HG02623 (cell line): ENCODE measurements at regions not wholly inside any gene's neighbourhood (a gene's known extent, or its start where the extent isn't known, plus 50 kb on each side); places are given as distances from the start of the nearest gene placed in this dataset.

ENCODE experiments used
- ATAC-seq: cut with Tn5 transposase; IDR thresholded peaks from one replicate; pipeline ENCODE4 v1.9.1; 2021; ENCODE audit warnings: moderate library complexity; ENCODE audit not compliant: unreplicated experiment

- ATAC-seq = no peak
Observed at GRCh38 chr5:10853154-10853553, 92.1 kb upstream of the DAP start.

GRCh38 chr5:10849278-10849677 lies 88.2 kb upstream of the DAP start:
- ATAC-seq = no peak

- ATAC-seq = no peak
Observed at GRCh38 chr5:10844016-10844415, 83.0 kb upstream of the DAP start.

GRCh38 chr5:10842823-10843222 lies 81.8 kb upstream of the DAP start:
- ATAC-seq = no peak

GRCh38 chr5:10839916-10840599 lies 79.0 kb upstream of the DAP start:
- ATAC-seq = no peak

GRCh38 chr5:10839118-10839517 lies 78.1 kb upstream of the DAP start:
- ATAC-seq = no peak

- no peak for ATAC-seq
Observed at GRCh38 chr5:10838038-10838437, 77.0 kb upstream of the DAP start.

GRCh38 chr5:10836986-10837385 lies 76.0 kb upstream of the DAP start:
- no peak for ATAC-seq

GRCh38 chr5:10834695-10835094 lies 73.7 kb upstream of the DAP start:
- ATAC-seq = no peak

- ATAC-seq = no peak
Observed at GRCh38 chr5:10832987-10833386, 72.0 kb upstream of the DAP start.

- no peak for ATAC-seq
Observed at GRCh38 chr5:10832421-10832820, 71.4 kb upstream of the DAP start.

- ATAC-seq = no peak
Observed at GRCh38 chr5:10831419-10831818, 70.4 kb upstream of the DAP start.

GRCh38 chr5:10828241-10828640 lies 67.2 kb upstream of the DAP start:
- no peak for ATAC-seq

GRCh38 chr5:10827571-10827970 lies 66.5 kb upstream of the DAP start:
- ATAC-seq = no peak

- ATAC-seq = no peak
Observed at GRCh38 chr5:10826971-10827370, 65.9 kb upstream of the DAP start.

GRCh38 chr5:10825897-10826644 lies 65.0 kb upstream of the DAP start:
- peak; percentile 79 for ATAC-seq

- ATAC-seq = no peak
Observed at GRCh38 chr5:10812218-10812617, 51.2 kb upstream of the DAP start.
